ENCODE measurements at regions not wholly inside any gene's neighbourhood (a gene's known extent, or its start where the extent isn't known, plus 50 kb on each side); places are given as distances from the start of the nearest gene placed in this dataset.

GRCh38 chr11:80621871-80622270, 1181.0 kb upstream of the TENM4 start:
- H2AFZ ChIP-seq (ENCODE audit: low read length): no peak overlapping the region
- no peak overlapping the region for H3K14ac ChIP-seq (ENCODE audit: low read length)
- no peak overlapping the region for H4K91ac ChIP-seq (ENCODE audit: low read depth, low read length, poor library complexity)
- no peaks in the 10 kb centered on the region for H3K36me3 ChIP-seq (replicated peaks in 1 of 2; ENCODE audit: control insufficient read depth in 2 of 2, insufficient read depth in 2 of 2, low read length in 2 of 2)
- WGBS, 2 donors (ENCODE audit: extremely low coverage in 2 of 2, insufficient read length in 2 of 2, insufficient replicate concordance in 1 of 2): no CpG with 5 or more reads among the region's 3 CpGs
- H2BK12ac ChIP-seq (ENCODE audit: low read length): no peak overlapping the region
- no peak overlapping the region for H3K4ac ChIP-seq (ENCODE audit: low read length)
- H2BK120ac ChIP-seq (ENCODE audit: low read depth, low read length): no peak overlapping the region
- H3K27ac ChIP-seq (replicated peaks; ENCODE audit: low read length): no peak overlapping the region
- no peak for DNase-seq (ENCODE audit: low spot score)
- no peaks in the 10 kb centered on the region for H3K4me1 ChIP-seq (ENCODE audit: control insufficient read depth in 2 of 2, insufficient read depth in 1 of 2, low read depth in 1 of 2, low read length in 2 of 2)
- H3K9ac ChIP-seq (ENCODE audit: low read depth, low read length, poor library complexity): no peak overlapping the region
- H2BK15ac ChIP-seq (ENCODE audit: low read length): no peak overlapping the region
- H3K4me2 ChIP-seq (ENCODE audit: insufficient read depth, low read length, poor library complexity, severe bottlenecking): no peak overlapping the region
- H4K8ac ChIP-seq (ENCODE audit: low read depth, low read length): no peak overlapping the region
- H2AK5ac ChIP-seq (ENCODE audit: low read depth, low read length): no peak overlapping the region
- no peak overlapping the region for H3K18ac ChIP-seq (ENCODE audit: low read length)
- no peaks in the 10 kb centered on the region for H3K79me1 ChIP-seq (ENCODE audit: low read depth, low read length)
- H3K27me3 ChIP-seq (ENCODE audit: control insufficient read depth in 3 of 3, insufficient read depth in 3 of 3, low read depth in 1 of 3, low read length in 3 of 3): no peaks in the 10 kb centered on the region
- no peak overlapping the region for H3K4me3 ChIP-seq (ENCODE audit: low read length in 2 of 2)
- no peaks in the 10 kb centered on the region for H3K9me3 ChIP-seq (replicated peaks in 1 of 2; ENCODE audit: control insufficient read depth in 2 of 2, insufficient read depth in 1 of 2, low read depth in 1 of 2, low read length in 2 of 2)
- H3K23ac ChIP-seq (ENCODE audit: low read depth, low read length, poor library complexity): no peak overlapping the region
- H2BK5ac ChIP-seq (ENCODE audit: low read length): no peak overlapping the region

- no peak overlapping the region for H3K14ac ChIP-seq (ENCODE audit: low read length)
- no peak overlapping the region for H4K91ac ChIP-seq (ENCODE audit: low read depth, low read length, poor library complexity)
- H3K4ac ChIP-seq (ENCODE audit: low read length): no peak overlapping the region
- no peaks in the 10 kb centered on the region for H3K9me3 ChIP-seq (replicated peaks in 1 of 2; ENCODE audit: control insufficient read depth in 2 of 2, insufficient read depth in 1 of 2, low read depth in 1 of 2, low read length in 2 of 2)
- H2BK15ac ChIP-seq (ENCODE audit: low read length): no peak overlapping the region
- H2AK5ac ChIP-seq (ENCODE audit: low read depth, low read length): no peak overlapping the region
- no peak overlapping the region for H2AFZ ChIP-seq (ENCODE audit: low read length)
- H3K18ac ChIP-seq (ENCODE audit: low read length): no peak overlapping the region
- H2BK120ac ChIP-seq (ENCODE audit: low read depth, low read length): no peak overlapping the region
- H2BK12ac ChIP-seq (ENCODE audit: low read length): no peak overlapping the region
- H4K8ac ChIP-seq (ENCODE audit: low read depth, low read length): no peak overlapping the region
- no peak overlapping the region for H2BK5ac ChIP-seq (ENCODE audit: low read length)
- no peaks in the 10 kb centered on the region for H3K4me1 ChIP-seq (ENCODE audit: control insufficient read depth in 2 of 2, insufficient read depth in 1 of 2, low read depth in 1 of 2, low read length in 2 of 2)
- H3K79me1 ChIP-seq (ENCODE audit: low read depth, low read length): no peaks in the 10 kb centered on the region
- no peak overlapping the region for H3K9ac ChIP-seq (ENCODE audit: low read depth, low read length, poor library complexity)
- H3K4me2 ChIP-seq (ENCODE audit: insufficient read depth, low read length, poor library complexity, severe bottlenecking): no peak overlapping the region
- no peak overlapping the region for H3K27ac ChIP-seq (replicated peaks; ENCODE audit: low read length)
- H3K36me3 ChIP-seq (replicated peaks in 1 of 2; ENCODE audit: control insufficient read depth in 2 of 2, insufficient read depth in 2 of 2, low read length in 2 of 2): no peaks in the 10 kb centered on the region
- WGBS, 2 donors (ENCODE audit: extremely low coverage in 2 of 2, insufficient read length in 2 of 2, insufficient replicate concordance in 1 of 2): no CpG with 5 or more reads among the region's 2 CpGs
- H3K27me3 ChIP-seq (ENCODE audit: control insufficient read depth in 3 of 3, insufficient read depth in 3 of 3, low read depth in 1 of 3, low read length in 3 of 3): no peaks in the 10 kb centered on the region
- DNase-seq (ENCODE audit: low spot score): no peak
- no peak overlapping the region for H3K4me3 ChIP-seq (ENCODE audit: low read length in 2 of 2)
- no peak overlapping the region for H3K23ac ChIP-seq (ENCODE audit: low read depth, low read length, poor library complexity)
Observed at GRCh38 chr11:80620867-80621266, 1180.0 kb upstream of the TENM4 start.

- no peaks in the 10 kb centered on the region for H3K27me3 ChIP-seq (ENCODE audit: control insufficient read depth in 3 of 3, insufficient read depth in 3 of 3, low read depth in 1 of 3, low read length in 3 of 3)
- no peak overlapping the region for H3K14ac ChIP-seq (ENCODE audit: low read length)
- H2BK120ac ChIP-seq (ENCODE audit: low read depth, low read length): no peak overlapping the region
- no peak overlapping the region for H3K18ac ChIP-seq (ENCODE audit: low read length)
- DNase-seq (ENCODE audit: low spot score): no peak
- H3K4me1 ChIP-seq (ENCODE audit: control insufficient read depth in 2 of 2, insufficient read depth in 1 of 2, low read depth in 1 of 2, low read length in 2 of 2): no peaks in the 10 kb centered on the region
- H3K4ac ChIP-seq (ENCODE audit: low read length): no peak overlapping the region
- H2AK5ac ChIP-seq (ENCODE audit: low read depth, low read length): no peak overlapping the region
- no peak overlapping the region for H2BK12ac ChIP-seq (ENCODE audit: low read length)
- no peaks in the 10 kb centered on the region for H3K36me3 ChIP-seq (replicated peaks in 1 of 2; ENCODE audit: control insufficient read depth in 2 of 2, insufficient read depth in 2 of 2, low read length in 2 of 2)
- H4K91ac ChIP-seq (ENCODE audit: low read depth, low read length, poor library complexity): no peak overlapping the region
- H3K9ac ChIP-seq (ENCODE audit: low read depth, low read length, poor library complexity): no peak overlapping the region
- H3K4me2 ChIP-seq (ENCODE audit: insufficient read depth, low read length, poor library complexity, severe bottlenecking): no peak overlapping the region
- no peak overlapping the region for H2AFZ ChIP-seq (ENCODE audit: low read length)
- no peak overlapping the region for H3K23ac ChIP-seq (ENCODE audit: low read depth, low read length, poor library complexity)
- H2BK5ac ChIP-seq (ENCODE audit: low read length): no peak overlapping the region
- H3K79me1 ChIP-seq (ENCODE audit: low read depth, low read length): no peaks in the 10 kb centered on the region
- H3K9me3 ChIP-seq (replicated peaks in 1 of 2; ENCODE audit: control insufficient read depth in 2 of 2, insufficient read depth in 1 of 2, low read depth in 1 of 2, low read length in 2 of 2): no peaks in the 10 kb centered on the region
- no peak overlapping the region for H4K8ac ChIP-seq (ENCODE audit: low read depth, low read length)
- WGBS, 2 donors (ENCODE audit: extremely low coverage in 2 of 2, insufficient read length in 2 of 2, insufficient replicate concordance in 1 of 2): no CpG with 5 or more reads among the region's 1 CpG
- no peak overlapping the region for H3K4me3 ChIP-seq (ENCODE audit: low read length in 2 of 2)
- no peak overlapping the region for H3K27ac ChIP-seq (replicated peaks; ENCODE audit: low read length)
- H2BK15ac ChIP-seq (ENCODE audit: low read length): no peak overlapping the region
Observed at GRCh38 chr11:80617156-80617555, 1176.3 kb upstream of the TENM4 start.

- Histone ChIP-seq H3K4me2 (ENCODE audit: insufficient read depth, low read length, poor library complexity, severe bottlenecking) (no peak overlapping the region), H2BK120ac (ENCODE audit: low read depth, low read length) (no peak overlapping the region), H3K79me1 (ENCODE audit: low read depth, low read length) (no peaks in the 10 kb centered on the region), H2BK15ac (ENCODE audit: low read length) (no peak overlapping the region), H3K4me3 (ENCODE audit: low read length in 2 of 2) (no peak overlapping the region), H3K4me1 (ENCODE audit: control insufficient read depth in 2 of 2, insufficient read depth in 1 of 2, low read depth in 1 of 2, low read length in 2 of 2) (no peaks in the 10 kb centered on the region), H4K8ac (ENCODE audit: low read depth, low read length) (no peak overlapping the region), H3K27me3 (ENCODE audit: control insufficient read depth in 3 of 3, insufficient read depth in 3 of 3, low read depth in 1 of 3, low read length in 3 of 3) (no peaks in the 10 kb centered on the region), H3K14ac (ENCODE audit: low read length) (no peak overlapping the region), H2AFZ (ENCODE audit: low read length) (no peak overlapping the region), H3K27ac (replicated peaks; ENCODE audit: low read length) (no peak overlapping the region), H2BK12ac (ENCODE audit: low read length) (no peak overlapping the region), H4K91ac (ENCODE audit: low read depth, low read length, poor library complexity) (no peak overlapping the region), H2AK5ac (ENCODE audit: low read depth, low read length) (no peak overlapping the region), H3K23ac (ENCODE audit: low read depth, low read length, poor library complexity) (no peak overlapping the region), H3K4ac (ENCODE audit: low read length) (no peak overlapping the region), H3K36me3 (replicated peaks in 1 of 2; ENCODE audit: control insufficient read depth in 2 of 2, insufficient read depth in 2 of 2, low read length in 2 of 2) (no peaks in the 10 kb centered on the region), H3K18ac (ENCODE audit: low read length) (no peak overlapping the region), H3K9ac (ENCODE audit: low read depth, low read length, poor library complexity) (no peak overlapping the region), H3K9me3 (replicated peaks in 1 of 2; ENCODE audit: control insufficient read depth in 2 of 2, insufficient read depth in 1 of 2, low read depth in 1 of 2, low read length in 2 of 2) (no peaks in the 10 kb centered on the region), H2BK5ac (ENCODE audit: low read length) (no peak overlapping the region)
- DNase-seq (ENCODE audit: low spot score): no peak
- no CpG with 5 or more reads among the region's 4 CpGs for WGBS, 2 donors (ENCODE audit: extremely low coverage in 2 of 2, insufficient read length in 2 of 2, insufficient replicate concordance in 1 of 2)
Observed at GRCh38 chr11:80616070-80616800, 1175.4 kb upstream of the TENM4 start.
